ENCODE measurements at regions not wholly inside any gene's neighbourhood (a gene's known extent, or its start where the extent isn't known, plus 50 kb on each side); places are given as distances from the start of the nearest gene placed in this dataset.

GRCh38 chr3:187916072-187916471 is 170.8 kb upstream of the BCL6 start:
- TF ChIP-seq CTCF (IDR thresholded peaks at IDR 0.05; ENCODE audit: insufficient read depth, low read depth, low read length), result no peak
- ChIA-PET CTCF (interaction anchor here (0.6 kb wide), 1 partner anchor 39 kb away, joined by 3 read pairs; no protein-coding TSS in a partner anchor), POLR2A (no interaction called here)
- no peak for DNase-seq (ENCODE audit: low read depth)
- H3K4me3 ChIP-seq (ENCODE audit: low read depth, low read length), result no peak overlapping the region
- H3K36me3 ChIP-seq (ENCODE audit: control insufficient read depth, insufficient read depth, low read length), result no peaks in the 10 kb centered on the region
- no peaks in the 10 kb centered on the region for H3K27me3 ChIP-seq (ENCODE audit: control insufficient read depth, insufficient read depth, low read length)

- ChIA-PET POLR2A (no interaction called here), CTCF (interaction anchor here (0.9 to 1.6 kb wide), 5 partner anchors 8 to 235 kb away, joined by 3 to 7 read pairs (median 4); no protein-coding TSS in a partner anchor)
- H3K27me3 ChIP-seq (ENCODE audit: control insufficient read depth, insufficient read depth, low read length), result no peaks in the 10 kb centered on the region
- H3K4me3 ChIP-seq (ENCODE audit: low read depth, low read length), result no peak overlapping the region
- DNase-seq (ENCODE audit: low read depth), result no peak
- no peaks in the 10 kb centered on the region for H3K36me3 ChIP-seq (ENCODE audit: control insufficient read depth, insufficient read depth, low read length)
- TF ChIP-seq CTCF (IDR thresholded peaks at IDR 0.05; ENCODE audit: insufficient read depth, low read depth, low read length), result no peak
Measured at GRCh38 chr3:187918081-187918644, 172.9 kb upstream of the BCL6 start.

GRCh38 chr3:187919048-187919447 is 173.8 kb upstream of the BCL6 start:
- Histone ChIP-seq H3K36me3 (ENCODE audit: control insufficient read depth, insufficient read depth, low read length) (no peaks in the 10 kb centered on the region), H3K4me3 (ENCODE audit: low read depth, low read length) (no peak overlapping the region), H3K27me3 (ENCODE audit: control insufficient read depth, insufficient read depth, low read length) (no peaks in the 10 kb centered on the region)
- TF ChIP-seq CTCF (IDR thresholded peaks at IDR 0.05; ENCODE audit: insufficient read depth, low read depth, low read length), result no peak
- ChIA-PET POLR2A (no interaction called here), CTCF (no interaction called here)
- DNase-seq (ENCODE audit: low read depth), result no peak

GRCh38 chr3:187919544-187919943 is 174.3 kb upstream of the BCL6 start:
- no peak for TF ChIP-seq CTCF (IDR thresholded peaks at IDR 0.05; ENCODE audit: insufficient read depth, low read depth, low read length)
- CTCF ChIA-PET, result no interaction called here
- no peak for DNase-seq (ENCODE audit: low read depth)
- no peak overlapping the region for H3K4me3 ChIP-seq (ENCODE audit: low read depth, low read length)
- H3K27me3 ChIP-seq (ENCODE audit: control insufficient read depth, insufficient read depth, low read length), result no peaks in the 10 kb centered on the region
- POLR2A ChIA-PET, result no interaction called here
- no peaks in the 10 kb centered on the region for H3K36me3 ChIP-seq (ENCODE audit: control insufficient read depth, insufficient read depth, low read length)

- Histone ChIP-seq H3K36me3 (ENCODE audit: control insufficient read depth, insufficient read depth, low read length) (no peaks in the 10 kb centered on the region), H3K27me3 (ENCODE audit: control insufficient read depth, insufficient read depth, low read length) (no peaks in the 10 kb centered on the region), H3K4me3 (ENCODE audit: low read depth, low read length) (no peak overlapping the region)
- TF ChIP-seq CTCF (IDR thresholded peaks at IDR 0.05; ENCODE audit: insufficient read depth, low read depth, low read length), result no peak
- DNase-seq (ENCODE audit: low read depth), result no peak
- CTCF ChIA-PET, result no interaction called here
- POLR2A ChIA-PET, result no interaction called here
Measured at GRCh38 chr3:187920030-187920429, 174.8 kb upstream of the BCL6 start.

All from BJ (cell line).